IMR-90 (cell line): ENCODE measurements at regions not wholly inside any gene's neighbourhood (a gene's known extent, or its start where the extent isn't known, plus 50 kb on each side); places are given as distances from the start of the nearest gene placed in this dataset.
"Not testable (repeated sequence)": the region's sequence is repeated elsewhere in the genome, so short reads cannot be mapped to it uniquely, and the experiment has no call there.

Source experiments
- ATAC-seq: fragments of 200-7000 bp; cut with Tn5 transposase; 2 replicates; pipeline ENCODE4 v1.9.1; 2020; ENCODE audit warnings: low read depth, mild to moderate bottlenecking, moderate library complexity
- BruUV-seq: library from RNA; stranded (reverse); fragments of 400-500 nt; replicated peaks from 2 replicates; lab custom pipeline; 2021; lab: Mats Ljungman, UMichigan
- CTCF ChIA-PET: fragments of 300-600 bp; formaldehyde crosslinking; extraction: SDS; loops from one replicate; lab custom pipeline; 2021; ENCODE audit warnings: antibody characterized with exemption; lab: Yijun Ruan, JAX
- POLR2A ChIA-PET: fragments of 300-600 bp; sonication (Branson Sonifier 250); formaldehyde crosslinking; loops from one replicate; lab custom pipeline; 2022; ENCODE audit warnings: antibody characterized with exemption; ENCODE audit not compliant: unreplicated experiment; lab: Charles Lee
- DNase-seq: peaks from one replicate; pipeline ENCODE4 v3.0.0; 2013
- H2AFZ ChIP-seq: replicated peaks from 2 replicates; pipeline ENCODE3; 2013; ENCODE audit warnings: low read length, mild to moderate bottlenecking; ENCODE audit not compliant: poor library complexity
- H2AK5ac ChIP-seq: 2 replicates; pipeline ENCODE4 v1.6.1; 2013; ENCODE audit warnings: low read depth, low read length, inconsistent platforms
- H2AK9ac ChIP-seq: replicated peaks from 2 replicates; pipeline ENCODE3; 2013; ENCODE audit warnings: mild to moderate bottlenecking, low read depth, low read length, moderate library complexity; ENCODE audit not compliant: poor library complexity
- H2BK120ac ChIP-seq: 2 replicates; pipeline ENCODE4 v1.6.1; 2013; ENCODE audit warnings: low read depth, low read length, inconsistent platforms
- H2BK15ac ChIP-seq: 3 replicates; pipeline ENCODE4 v1.6.1; 2013; ENCODE audit warnings: low read depth, low read length, inconsistent platforms
- H2BK20ac ChIP-seq: 2 replicates; pipeline ENCODE4 v1.6.1; 2013; ENCODE audit warnings: low read depth, mild to moderate bottlenecking, inconsistent platforms, low read length, moderate library complexity
- H2BK5ac ChIP-seq: 2 replicates; pipeline ENCODE4 v1.6.1; 2013; ENCODE audit warnings: mild to moderate bottlenecking, low read depth, low read length, inconsistent platforms; ENCODE audit not compliant: poor library complexity, severe bottlenecking
- H3K14ac ChIP-seq: replicated peaks from 2 replicates; pipeline ENCODE4 v1.6.1; 2013; ENCODE audit warnings: low read depth, low read length, inconsistent platforms
- H3K18ac ChIP-seq: 2 replicates; pipeline ENCODE4 v1.6.1; 2013; ENCODE audit warnings: low read depth, low read length, control low read depth
- H3K23ac ChIP-seq: 2 replicates; pipeline ENCODE4 v1.6.1; 2013; ENCODE audit warnings: low read depth, low read length, inconsistent platforms
- H3K27ac ChIP-seq: 2 replicates; pipeline ENCODE4 v1.5.1; 2013; ENCODE audit warnings: mild to moderate bottlenecking, control low read depth, low read length; ENCODE audit not compliant: insufficient read depth
- H3K27me3 ChIP-seq: 2 replicates; pipeline ENCODE4 v1.6.1; 2013; ENCODE audit warnings: low read length; ENCODE audit not compliant: control insufficient read depth, insufficient read depth
- H3K36me3 ChIP-seq: 2 replicates; pipeline ENCODE4 v1.6.1; 2013; ENCODE audit warnings: low read length, mixed read lengths; ENCODE audit not compliant: control insufficient read depth, insufficient read depth
- H3K4ac ChIP-seq: 2 replicates; pipeline ENCODE4 v1.6.1; 2013; ENCODE audit warnings: low read depth, low read length, inconsistent platforms
- H3K4me1 ChIP-seq: 2 replicates; pipeline ENCODE4 v1.6.1; 2013; ENCODE audit warnings: low read length, mixed read lengths; ENCODE audit not compliant: control insufficient read depth, insufficient read depth
- H3K4me2 ChIP-seq: 2 replicates; pipeline ENCODE4 v1.6.1; 2013; ENCODE audit warnings: low read depth, mild to moderate bottlenecking, control low read depth, low read length, moderate library complexity
- H3K4me3 ChIP-seq: 2 replicates; pipeline ENCODE4 v1.5.1; 2013; ENCODE audit warnings: low read depth, mild to moderate bottlenecking, control low read depth, low read length, moderate library complexity; ENCODE audit not compliant: insufficient read depth
- H3K56ac ChIP-seq: 2 replicates; pipeline ENCODE4 v1.6.1; 2013; ENCODE audit warnings: low read length, inconsistent platforms; ENCODE audit not compliant: insufficient read depth; ENCODE audit errors: extremely low read depth
- H3K79me1 ChIP-seq, 2 experiments: 2 replicates each; pipeline ENCODE4 v1.6.1; 2013; ENCODE audit warnings: low read length in 2 of 2, inconsistent platforms in 1 of 2, low read depth in 1 of 2
- H3K9ac ChIP-seq: 2 replicates; pipeline ENCODE4 v1.6.1; 2013; ENCODE audit warnings: low read depth, low read length, control low read depth
- H3K9me1 ChIP-seq: 2 replicates; pipeline ENCODE4 v1.6.1; 2013; ENCODE audit warnings: low read length, inconsistent platforms; ENCODE audit not compliant: insufficient read depth
- H3K9me3 ChIP-seq: 2 replicates; pipeline ENCODE4 v1.6.1; 2013; ENCODE audit warnings: low read length; ENCODE audit not compliant: control insufficient read depth, insufficient read depth
- H4K20me1 ChIP-seq: 2 replicates; pipeline ENCODE4 v1.6.1; 2013; ENCODE audit warnings: low read length, inconsistent platforms; ENCODE audit not compliant: insufficient read depth
- H4K5ac ChIP-seq: 2 replicates; pipeline ENCODE4 v1.6.1; 2013; ENCODE audit warnings: mild to moderate bottlenecking, low read depth, low read length, control low read depth
- H4K8ac ChIP-seq, 2 experiments: 2 replicates each; pipeline ENCODE4 v1.6.1; 2013; ENCODE audit warnings: low read depth in 2 of 2, low read length in 2 of 2, control low read depth in 1 of 2, inconsistent platforms in 1 of 2
- H4K91ac ChIP-seq: 2 replicates; pipeline ENCODE4 v1.6.1; 2013; ENCODE audit warnings: low read depth, low read length, inconsistent platforms; ENCODE audit not compliant: insufficient read depth
- CEBPB ChIP-seq: IDR thresholded peaks from 2 replicates; pipeline ENCODE4 v1.6.1; 2012; ENCODE audit warnings: low read depth, low read length, improper control_type of control experiment
- MXI1 ChIP-seq: IDR thresholded peaks from 2 replicates; pipeline ENCODE4 v1.6.1; 2012; ENCODE audit warnings: low read depth, mild to moderate bottlenecking, low read length, moderate library complexity, borderline replicate concordance
- RFX5 ChIP-seq: IDR thresholded peaks from 2 replicates; pipeline ENCODE4 v1.8.0; 2012; ENCODE audit warnings: low read depth, mild to moderate bottlenecking, low read length, moderate library complexity
- WGBS, 2 experiments: methylation state at CpG; one replicate each; pipeline versions ENCODE4 v1.1.5 to v1.1.7; 2013; ENCODE audit warnings: missing lambda C conversion rate in 2 of 2; ENCODE audit not compliant: insufficient read length in 1 of 2; ENCODE audit errors: extremely low coverage in 2 of 2; 5-methylcytosine and 5-hydroxymethylcytosine counted together
- dilution Hi-C: fragments of 300-500 bp; cut with HindIII; formaldehyde crosslinking; loops from one replicate; pipeline ENCODE4 v1.14.3; 2018; ENCODE audit warnings: low sequenced_read_pairs; ENCODE audit not compliant: unreplicated experiment
- in situ Hi-C: fragments of 300-500 bp; cut with MboI; formaldehyde crosslinking; loops from 3 replicates; pipeline ENCODE4 v1.14.3; 2019; ENCODE audit warnings: low sequenced_read_pairs, inconsistent platforms, mixed read lengths
- intact Hi-C: fragments of 100-400 bp; cut with micrococcal nuclease; formaldehyde crosslinking; loops from 2 replicates; pipeline ENCODE4 v1.10.0; 2022
- TF ChIP-seq, protein P1 (sequence below): conservative IDR thresholded peaks from 2 replicates; pipeline ENCODE4 v1.5.1; 2012; ENCODE audit warnings: mild to moderate bottlenecking, low read depth, low read length, improper control_type of control experiment

DNA sequence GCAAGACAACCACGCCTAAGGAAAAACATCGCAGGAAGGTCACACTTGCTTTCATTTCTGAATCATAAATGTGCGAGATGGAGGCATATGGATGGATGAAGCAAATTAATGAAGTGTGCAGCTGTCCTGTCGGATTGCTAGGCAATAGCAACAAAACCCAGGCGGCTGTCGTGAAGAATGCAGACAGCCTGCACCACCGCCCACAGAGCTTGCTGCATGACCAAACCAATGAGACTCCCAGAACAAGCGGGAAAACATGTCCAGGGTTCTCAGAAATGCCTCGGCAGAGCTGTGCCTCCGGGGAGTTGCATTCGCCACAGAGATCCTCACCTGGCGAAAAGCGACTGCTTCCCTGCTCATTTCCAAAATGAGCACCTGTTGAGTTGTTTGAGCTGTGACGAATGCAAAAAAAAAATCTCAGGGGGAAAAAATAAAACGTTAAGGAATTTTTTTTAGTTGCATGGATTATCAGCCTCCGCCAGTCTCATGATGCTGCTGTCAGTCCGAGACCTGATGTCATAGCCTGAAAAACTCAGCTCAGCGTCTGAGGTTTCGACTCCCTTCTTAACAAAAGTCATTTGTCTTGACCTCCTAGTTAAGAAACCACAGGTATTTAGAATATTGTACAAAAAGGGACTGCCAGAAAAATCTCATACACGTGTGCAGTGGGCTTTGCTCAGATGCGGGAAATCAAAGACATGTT lies 155.5 kb upstream of the MXRA5 start:
- no peak overlapping the region for H3K18ac ChIP-seq
- no peak overlapping the region for H2AFZ ChIP-seq
- no peak overlapping the region for H3K56ac ChIP-seq
- no peaks in the 10 kb centered on the region for H3K9me1 ChIP-seq
- H3K27me3 ChIP-seq: no peaks in the 10 kb centered on the region
- H4K91ac ChIP-seq: no peak overlapping the region
- H4K8ac ChIP-seq: no peak overlapping the region
- H3K4me1 ChIP-seq: no peaks in the 10 kb centered on the region
- no peak overlapping the region for H2AK9ac ChIP-seq
- H3K9me3 ChIP-seq: no peaks in the 10 kb centered on the region; the same call in 1 of the 2 replicates
- TF ChIP-seq CEBPB (no peak), MXI1 (no peak), RFX5 (no peak)
- TF ChIP-seq, protein P1, sequence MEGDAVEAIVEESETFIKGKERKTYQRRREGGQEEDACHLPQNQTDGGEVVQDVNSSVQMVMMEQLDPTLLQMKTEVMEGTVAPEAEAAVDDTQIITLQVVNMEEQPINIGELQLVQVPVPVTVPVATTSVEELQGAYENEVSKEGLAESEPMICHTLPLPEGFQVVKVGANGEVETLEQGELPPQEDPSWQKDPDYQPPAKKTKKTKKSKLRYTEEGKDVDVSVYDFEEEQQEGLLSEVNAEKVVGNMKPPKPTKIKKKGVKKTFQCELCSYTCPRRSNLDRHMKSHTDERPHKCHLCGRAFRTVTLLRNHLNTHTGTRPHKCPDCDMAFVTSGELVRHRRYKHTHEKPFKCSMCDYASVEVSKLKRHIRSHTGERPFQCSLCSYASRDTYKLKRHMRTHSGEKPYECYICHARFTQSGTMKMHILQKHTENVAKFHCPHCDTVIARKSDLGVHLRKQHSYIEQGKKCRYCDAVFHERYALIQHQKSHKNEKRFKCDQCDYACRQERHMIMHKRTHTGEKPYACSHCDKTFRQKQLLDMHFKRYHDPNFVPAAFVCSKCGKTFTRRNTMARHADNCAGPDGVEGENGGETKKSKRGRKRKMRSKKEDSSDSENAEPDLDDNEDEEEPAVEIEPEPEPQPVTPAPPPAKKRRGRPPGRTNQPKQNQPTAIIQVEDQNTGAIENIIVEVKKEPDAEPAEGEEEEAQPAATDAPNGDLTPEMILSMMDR: no peak
- ChIA-PET CTCF (no interaction called here), POLR2A (interaction anchor here (0.7 kb wide), 1 partner anchor 230 kb away, joined by 3 read pairs; no protein-coding TSS in a partner anchor)
- H2BK5ac ChIP-seq: no peak overlapping the region
- no peak overlapping the region for H2BK20ac ChIP-seq
- H3K14ac ChIP-seq: no peak overlapping the region
- no peak overlapping the region for H3K4me3 ChIP-seq
- WGBS, 2 experiments: 47% methylated on average over 6 of the region's 21 CpGs; no CpG with 5 or more reads in 1 of the 2 experiments
- no peak overlapping the region for H3K4ac ChIP-seq
- no peak overlapping the region for H3K4me2 ChIP-seq
- no peak overlapping the region for H3K9ac ChIP-seq
- H2AK5ac ChIP-seq: no peak overlapping the region
- dilution Hi-C loops: no loop called here
- no peaks in the 10 kb centered on the region for H3K36me3 ChIP-seq
- intact Hi-C loops: no loop called here
- DNase-seq: no peak
- no peaks in the 10 kb centered on the region for H3K79me1 ChIP-seq
- H4K5ac ChIP-seq: no peak overlapping the region
- no peak overlapping the region for H2BK15ac ChIP-seq
- no peak overlapping the region for H2BK120ac ChIP-seq
- no peak overlapping the region for H3K27ac ChIP-seq
- H3K23ac ChIP-seq: no peak overlapping the region
- BruUV-seq: no TSS peak
- in situ Hi-C loops: no loop called here
- no peaks in the 10 kb centered on the region for H4K20me1 ChIP-seq
- no peak for ATAC-seq

DNA sequence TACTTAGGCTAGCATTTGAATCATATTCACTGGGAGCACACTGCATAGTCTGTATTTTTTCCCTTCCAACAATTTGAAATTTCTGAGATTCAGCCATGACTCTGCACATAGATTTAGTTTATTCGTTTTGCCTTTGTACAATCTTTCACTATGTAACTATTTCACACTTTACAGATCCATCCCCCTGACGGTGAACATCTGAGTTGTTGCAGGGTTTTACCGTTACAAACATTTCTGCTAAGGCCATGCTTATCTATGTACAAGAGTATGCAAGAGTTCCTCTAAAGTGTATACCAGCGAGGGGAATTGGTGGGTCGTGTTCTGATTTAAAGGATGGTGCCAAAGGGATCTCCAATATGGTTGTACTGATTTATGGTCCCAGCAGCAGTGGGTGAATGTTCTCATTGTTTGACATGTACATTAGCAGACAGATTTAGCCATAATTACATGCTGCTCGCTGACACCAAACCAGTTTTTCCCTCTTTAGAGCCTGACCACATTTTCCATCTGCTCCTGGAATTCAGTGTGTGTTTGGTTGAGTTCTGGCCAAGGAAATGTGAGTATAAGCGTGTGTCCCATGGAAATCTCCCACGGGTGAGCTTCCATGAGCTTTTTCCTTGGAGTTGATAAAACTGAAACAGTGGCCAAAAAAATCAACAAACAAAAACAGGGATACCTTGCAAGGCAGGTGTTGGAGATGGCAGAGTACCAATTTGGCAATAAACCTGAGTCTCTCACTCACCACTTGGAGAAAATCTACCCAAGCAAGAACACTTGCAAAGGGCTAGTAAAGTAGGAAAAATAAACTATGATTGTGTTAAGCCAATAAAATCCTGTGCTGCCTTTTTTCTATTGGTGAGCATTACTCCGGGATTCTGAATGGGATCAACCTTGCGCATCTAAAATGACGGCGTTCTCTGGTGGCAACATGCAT lies 149.7 kb upstream of the MXRA5 start:
- H3K9me3 ChIP-seq, DNase-seq, in situ Hi-C loops, dilution Hi-C loops, H3K36me3 ChIP-seq, H2AFZ ChIP-seq, H3K4me1 ChIP-seq, H2BK5ac ChIP-seq, CTCF ChIA-PET, H3K4me3 ChIP-seq, H3K14ac ChIP-seq, H3K27ac ChIP-seq, H4K5ac ChIP-seq, H3K27me3 ChIP-seq, H4K20me1 ChIP-seq, H2BK20ac ChIP-seq, H3K9ac ChIP-seq, H2AK5ac ChIP-seq, ATAC-seq, intact Hi-C loops, H3K4ac ChIP-seq, H4K8ac ChIP-seq, H3K56ac ChIP-seq, H3K18ac ChIP-seq, H2BK15ac ChIP-seq, H4K91ac ChIP-seq, H3K4me2 ChIP-seq, H3K9me1 ChIP-seq, H2BK120ac ChIP-seq, POLR2A ChIA-PET, H2AK9ac ChIP-seq, H3K23ac ChIP-seq, BruUV-seq, H3K79me1 ChIP-seq: not testable (repeated sequence)
- no CpG with 5 or more reads among the region's 12 CpGs for WGBS, 2 experiments
